HG03439 (cell line): ENCODE measurements at regions not wholly inside any gene's neighbourhood (a gene's known extent, or its start where the extent isn't known, plus 50 kb on each side); places are given as distances from the start of the nearest gene placed in this dataset.

Source experiments
- ATAC-seq: cut with Tn5 transposase; IDR thresholded peaks from one replicate; pipeline ENCODE4 v1.9.1; 2021; ENCODE audit warnings: mild to moderate bottlenecking, moderate library complexity; ENCODE audit not compliant: unreplicated experiment

GRCh38 chr15:39194106-39194830 is 386.6 kb upstream of the THBS1 start:
- no peak for ATAC-seq

GRCh38 chr15:39195961-39196486 is 384.9 kb upstream of the THBS1 start:
- no peak for ATAC-seq

DNA sequence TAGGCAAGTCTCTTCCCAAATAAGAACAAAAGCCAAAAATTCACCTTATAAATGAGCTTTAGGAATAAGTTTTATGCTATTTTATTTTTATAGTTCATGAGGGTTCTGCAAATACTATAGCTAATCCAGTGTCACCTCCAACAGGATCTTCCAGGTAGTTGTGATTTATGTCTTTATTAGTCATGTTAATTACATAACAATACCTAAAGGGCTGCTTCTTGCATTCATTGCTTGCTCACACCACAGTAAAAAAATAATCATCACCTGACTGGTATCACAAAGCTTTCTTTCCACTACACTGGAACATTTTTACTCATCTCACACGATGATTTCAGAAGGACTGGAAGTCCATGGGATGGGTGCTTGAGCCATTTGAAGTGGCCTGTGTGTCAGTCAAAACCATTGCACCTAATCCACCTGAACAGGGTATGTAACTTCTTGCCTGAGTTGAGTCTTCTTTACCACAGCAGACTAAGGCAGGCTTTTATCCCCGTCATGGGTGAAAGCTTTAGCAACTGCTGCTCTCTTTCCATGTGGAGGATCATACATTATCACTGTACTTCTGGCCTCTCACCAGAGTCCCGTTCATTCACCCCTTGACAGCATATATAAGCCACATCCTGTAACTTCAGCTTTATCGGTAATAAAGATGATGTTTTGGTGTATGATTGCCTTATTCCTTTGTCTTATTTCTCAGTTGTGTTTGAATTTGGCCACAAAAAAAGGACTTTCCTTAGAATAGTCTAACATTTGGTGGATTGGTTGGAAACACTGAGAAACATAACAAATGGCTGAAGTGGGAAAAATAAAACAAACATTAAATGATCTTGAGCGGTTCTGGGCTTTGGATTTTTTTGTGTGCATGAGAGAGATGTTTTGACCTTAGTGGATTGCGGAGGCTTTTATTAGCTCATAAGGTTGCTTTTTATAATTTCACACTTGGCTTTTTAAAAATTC is 382.6 kb upstream of the THBS1 start:
- no peak for ATAC-seq

GRCh38 chr15:39199076-39199475 is 381.8 kb upstream of the THBS1 start:
- ATAC-seq = no peak

DNA sequence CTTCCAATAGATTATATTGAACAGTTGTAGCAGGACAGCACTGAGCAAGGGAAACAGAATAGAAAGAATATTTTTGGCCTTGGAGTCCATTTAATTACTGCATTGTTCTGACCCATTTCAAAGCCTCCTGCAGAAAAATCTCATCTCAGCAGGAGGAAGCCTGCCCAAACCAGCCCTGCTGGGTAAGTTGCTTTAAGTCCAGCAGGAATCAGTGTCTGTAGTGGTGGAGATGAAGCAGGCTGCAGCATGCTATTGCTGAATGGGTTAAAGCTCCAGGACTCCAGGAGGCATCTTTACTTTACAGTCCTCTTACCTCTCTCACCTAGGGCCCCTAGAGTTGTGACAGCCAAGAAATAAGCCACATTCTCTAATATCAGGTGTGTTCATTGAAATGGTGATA is 380.3 kb upstream of the THBS1 start:
- no peak for ATAC-seq

DNA sequence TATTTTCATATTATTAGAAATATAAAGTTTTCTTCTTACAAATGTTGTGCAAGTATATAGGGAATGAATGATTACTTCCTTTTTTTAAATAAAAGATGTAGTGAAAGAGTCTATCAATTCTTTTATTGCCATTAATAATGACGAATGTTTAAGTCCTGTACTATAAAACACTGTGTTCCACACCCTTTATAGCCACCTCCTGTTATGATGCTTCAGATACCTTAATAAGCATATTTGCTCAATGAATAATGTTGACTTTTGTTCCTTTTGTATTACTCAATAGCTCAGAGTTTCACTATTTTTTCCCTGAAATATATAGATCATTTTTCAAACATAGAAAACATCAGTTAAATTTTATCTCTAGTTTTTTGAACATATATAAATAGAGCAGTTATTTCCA is 378.2 kb upstream of the THBS1 start:
- ATAC-seq = no peak

DNA sequence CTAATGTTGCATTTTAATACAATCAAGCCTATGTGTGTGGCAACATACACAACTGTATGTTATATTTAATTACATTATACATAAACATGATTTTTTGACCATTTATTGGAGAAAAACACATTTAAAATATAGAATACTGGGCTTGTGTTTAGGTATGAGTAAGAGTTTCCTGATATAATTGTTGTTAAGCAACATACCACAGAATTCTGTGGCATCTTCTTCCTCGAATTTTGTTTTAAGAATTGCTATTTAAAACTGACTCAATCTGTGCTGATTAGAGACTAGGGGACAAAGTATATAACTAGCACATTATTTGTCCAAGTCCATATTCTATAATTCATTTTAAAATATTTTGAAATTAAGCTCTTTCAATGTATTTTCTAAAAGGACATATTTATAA is 376.8 kb upstream of the THBS1 start:
- no peak for ATAC-seq

DNA sequence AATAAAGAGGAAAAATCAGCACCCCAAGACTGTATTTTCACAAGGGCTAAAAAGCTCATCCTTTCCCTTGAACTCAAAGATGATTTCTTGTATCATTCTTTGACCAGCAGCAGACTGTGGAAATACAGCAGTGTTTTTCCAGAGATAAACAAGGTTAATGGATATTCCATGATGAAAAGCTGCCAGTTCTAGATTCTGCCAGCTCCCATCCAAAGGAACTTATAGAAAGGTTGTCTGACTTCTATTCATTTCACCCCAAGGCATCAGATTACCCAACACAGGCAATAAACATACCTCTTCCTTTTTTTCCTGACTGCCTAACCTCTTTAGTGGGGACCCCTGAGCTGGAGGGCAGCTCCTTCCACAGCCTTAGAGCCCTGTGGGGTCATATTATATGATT is 375.8 kb upstream of the THBS1 start:
- no peak for ATAC-seq

- ATAC-seq = no peak
These were observed 375.1 kb upstream of the THBS1 start for GRCh38 chr15:39205506-39206371.

- no peak for ATAC-seq
These were observed 373.3 kb upstream of the THBS1 start for GRCh38 chr15:39207532-39208115.

- no peak for ATAC-seq
These were observed 372.7 kb upstream of the THBS1 start for GRCh38 chr15:39208187-39208586.

GRCh38 chr15:39209548-39210211 is 371.2 kb upstream of the THBS1 start:
- ATAC-seq = no peak

DNA sequence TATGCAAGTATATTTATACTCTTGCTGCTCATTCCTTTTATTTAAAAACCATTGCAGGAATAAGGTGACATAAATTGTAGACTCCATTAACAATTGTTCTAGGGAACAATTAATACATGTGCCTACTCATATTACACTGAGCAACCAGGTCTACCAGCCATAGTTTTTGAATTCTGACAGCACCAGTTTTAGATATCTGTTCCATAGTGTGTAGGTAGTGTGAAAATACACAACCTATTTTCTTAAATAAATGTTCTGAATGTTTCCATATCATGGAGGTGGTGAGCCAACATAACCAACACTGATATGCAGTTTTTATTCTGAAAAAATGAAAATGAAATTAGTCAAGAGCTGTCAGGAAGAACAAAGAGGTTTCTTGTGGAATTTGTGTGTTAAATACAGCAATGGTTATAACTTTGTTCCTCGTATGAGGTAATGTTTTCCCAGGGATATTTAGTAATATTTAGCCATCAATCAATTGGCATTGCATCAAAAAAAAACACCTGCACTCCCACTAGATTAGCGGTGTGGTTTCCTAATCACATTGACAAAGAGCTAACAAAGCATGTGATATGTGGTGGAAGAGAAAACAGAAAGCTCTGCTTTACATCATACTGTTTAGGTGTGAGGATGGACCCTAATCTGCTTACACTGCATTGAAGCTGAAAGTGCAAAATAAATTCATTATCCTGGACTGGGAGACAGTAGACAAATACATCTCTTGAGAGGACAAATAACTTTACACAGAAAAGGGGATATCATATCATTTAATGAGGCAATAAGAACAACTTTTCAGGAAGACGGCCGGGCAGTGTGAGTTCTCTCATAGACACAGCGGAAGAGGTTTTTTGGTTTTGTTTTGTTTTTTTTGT is 369.5 kb upstream of the THBS1 start:
- ATAC-seq = no peak

GRCh38 chr15:39213385-39213840 is 367.5 kb upstream of the THBS1 start:
- ATAC-seq = no peak

- no peak for ATAC-seq
These were observed 365.9 kb upstream of the THBS1 start for GRCh38 chr15:39215015-39215414.

GRCh38 chr15:39216816-39217215 is 364.1 kb upstream of the THBS1 start:
- no peak for ATAC-seq

- no peak for ATAC-seq
These were observed 361.3 kb upstream of the THBS1 start for GRCh38 chr15:39219608-39220007.

DNA sequence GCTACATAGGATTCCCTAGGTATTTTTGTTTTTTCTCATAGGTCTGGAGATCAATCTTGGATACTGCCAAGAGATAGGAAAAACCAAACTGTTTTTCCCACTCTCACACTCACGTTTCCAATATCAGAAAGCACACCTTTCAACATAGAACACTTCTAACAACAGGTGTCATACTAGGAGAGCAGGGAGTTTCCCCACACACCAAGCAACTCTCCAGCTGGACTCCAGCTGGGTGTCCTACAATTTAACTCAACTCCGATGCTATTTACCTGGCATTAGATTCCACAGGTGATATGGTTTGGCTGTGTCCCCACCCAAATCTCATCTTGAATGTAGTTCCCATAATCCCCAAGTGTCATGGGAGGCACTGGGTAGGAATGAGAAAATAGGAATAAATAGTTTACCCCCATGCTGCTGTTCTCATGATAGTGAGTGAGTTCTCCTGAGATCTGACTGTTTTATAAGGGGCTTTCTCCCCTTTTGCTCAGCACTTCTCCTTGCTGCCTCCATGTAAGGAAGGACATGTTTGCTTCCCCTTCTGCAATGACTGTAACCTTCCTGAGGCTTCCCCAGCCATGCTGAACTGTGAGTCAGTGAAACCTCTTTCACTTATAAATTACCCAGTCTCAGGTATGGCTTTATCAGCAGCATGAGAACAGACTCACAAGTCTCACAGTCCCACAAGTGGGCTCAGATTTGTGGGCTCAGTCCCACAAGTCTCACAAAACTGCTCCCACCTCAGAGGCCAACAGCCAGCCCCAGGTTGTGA is 354.5 kb upstream of the THBS1 start:
- ATAC-seq = no peak
